Ovary (tissue), 3 donors: ENCODE measurements at regions not wholly inside any gene's neighbourhood (a gene's known extent, or its start where the extent isn't known, plus 50 kb on each side); places are given as distances from the start of the nearest gene placed in this dataset.

Experiments
- CTCF ChIP-seq, 3 donors: fragments of 450-650 bp in 2 of 3; fragments of 200-600 bp in 1 of 3; IDR thresholded peaks; one replicate each; pipeline versions ENCODE4 v1.5.1 to v1.8.0; 2016 to 2022; ENCODE audit warnings: antibody characterized with exemption in 3 of 3, mild to moderate bottlenecking in 1 of 3
- POLR2A ChIP-seq: fragments of 450-650 bp; IDR thresholded peaks from one replicate; pipeline ENCODE4 v1.6.1; 2017; ENCODE audit warnings: antibody characterized with exemption, mild to moderate bottlenecking, moderate library complexity
- donor health status: DM: no; HTN: no; CAD: no.

- TF ChIP-seq POLR2A (no peak), CTCF (IDR thresholded peaks at IDR 0.05) (no peak)
Observed at GRCh38 chr14:42469637-42470426, 863.2 kb downstream of the LRFN5 start.
